K562 (cell line): ENCODE measurements at regions not wholly inside any gene's neighbourhood (a gene's known extent, or its start where the extent isn't known, plus 50 kb on each side); places are given as distances from the start of the nearest gene placed in this dataset.

Experiments
- CHD2 ChIP-seq: IDR thresholded peaks from 2 replicates; pipeline ENCODE4 v1.6.1; 2011; ENCODE audit warnings: low read depth, low read length
- ETV5 ChIP-seq: sonication (generic); formaldehyde crosslinking; IDR thresholded peaks from 2 replicates; pipeline ENCODE4 v1.4.0; 2020; ENCODE audit warnings: low read depth, mild to moderate bottlenecking, missing genetic modification reagents
- PCBP2 ChIP-seq: fragments of 200-400 bp; formaldehyde crosslinking; IDR thresholded peaks from 2 replicates; pipeline ENCODE4 v1.6.1; 2018; ENCODE audit warnings: low read length, low read depth, mild to moderate bottlenecking, moderate library complexity; ENCODE audit not compliant: poor library complexity, severe bottlenecking
- SLC30A9 ChIP-seq: fragments of 250-450 bp; sonication (Bioruptor Pico); IDR thresholded peaks from 2 replicates; pipeline ENCODE4 v1.8.0; 2022; ENCODE audit warnings: mild to moderate bottlenecking, moderate library complexity
- ZC3H11A ChIP-seq: IDR thresholded peaks from 2 replicates; pipeline ENCODE4 v1.6.1; 2012; ENCODE audit warnings: low read depth, low read length, improper control_type of control experiment
- ZKSCAN1 ChIP-seq: fragments of 150-350 bp; IDR thresholded peaks from 2 replicates; pipeline ENCODE4 v1.6.1; 2016; ENCODE audit warnings: low read depth, low read length
- ZNF165 ChIP-seq: fragments of 250-450 bp; sonication (Bioruptor Pico); IDR thresholded peaks from 2 replicates; pipeline ENCODE4 v1.4.0; 2020; ENCODE audit warnings: borderline replicate concordance
- TF ChIP-seq, protein P1 (sequence below): fragments of 450-650 bp; formaldehyde crosslinking; IDR thresholded peaks from 2 replicates; pipeline ENCODE4 v1.4.0; 2022; ENCODE audit warnings: missing genetic modification characterization
- TF ChIP-seq, protein P2 (sequence below): fragments of 250-450 bp; sonication (Bioruptor Pico); IDR thresholded peaks from 2 replicates; pipeline ENCODE4 v1.5.0; 2021
- TF ChIP-seq, protein P3 (sequence below): sonication (generic); formaldehyde crosslinking; IDR thresholded peaks from 2 replicates; pipeline ENCODE4 v1.8.1; 2023; ENCODE audit warnings: mild to moderate bottlenecking, missing genetic modification reagents
- TF ChIP-seq, protein P4 (sequence below), 2 experiments: IDR thresholded peaks; 2 replicates each; pipeline ENCODE4 v1.6.1; 2011; ENCODE audit warnings: borderline replicate concordance in 1 of 2, control low read depth in 1 of 2, low read depth in 1 of 2, low read length in 1 of 2, mild to moderate bottlenecking in 1 of 2, mixed read lengths in 1 of 2, moderate library complexity in 1 of 2; ENCODE audit not compliant: insufficient read depth in 1 of 2, insufficient read length in 1 of 2, poor library complexity in 1 of 2, severe bottlenecking in 1 of 2; ENCODE audit errors: extremely low read depth in 1 of 2
- TF ChIP-seq, protein P5 (sequence below): fragments of 250-450 bp; sonication (Bioruptor Pico); IDR thresholded peaks from 2 replicates; pipeline ENCODE4 v1.8.0; 2021; ENCODE audit warnings: mild to moderate bottlenecking, moderate library complexity

DNA sequence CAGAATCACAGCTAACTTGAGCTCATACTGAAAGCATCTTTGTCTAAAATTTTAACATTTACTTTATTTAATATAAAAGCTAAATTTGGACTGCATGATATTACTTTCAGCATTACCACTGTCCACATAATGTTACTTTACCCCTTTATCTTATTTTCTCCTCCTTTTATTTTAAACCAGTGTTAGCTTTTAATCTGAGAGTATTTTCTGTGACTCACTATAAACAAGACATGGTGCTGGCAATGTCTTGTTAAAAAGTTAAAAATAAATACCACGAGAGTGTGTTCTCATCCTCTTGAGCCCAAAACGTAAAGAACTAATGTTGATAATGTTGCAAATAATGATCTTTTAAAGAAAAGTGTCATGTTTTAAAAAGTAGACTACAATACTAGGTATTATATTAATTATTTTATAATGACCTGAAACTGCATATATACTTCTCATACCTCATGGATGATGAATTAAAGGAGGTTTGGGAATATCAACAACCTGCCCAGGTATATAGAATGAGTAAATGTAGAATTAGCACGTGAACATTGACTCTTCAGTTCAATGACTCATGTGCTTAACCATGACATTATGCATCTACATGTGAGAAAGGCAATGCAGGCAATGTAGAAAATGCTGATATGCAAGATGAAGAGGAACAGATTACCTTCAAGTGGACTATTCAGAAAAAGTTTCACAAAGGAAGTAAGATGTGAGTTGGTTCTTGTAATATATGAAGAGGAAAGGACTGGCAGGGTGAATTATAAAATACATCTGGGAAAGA lies 454.1 kb upstream of the ADGRL3 start (continued):
- TF ChIP-seq PCBP2 (no peak), ZKSCAN1 (no peak), ZC3H11A (no peak), ETV5 (no peak), CHD2 (no peak), SLC30A9 (CRISPR knock-in tag) (no peak), ZNF165 (no peak)
- TF ChIP-seq, protein P1, sequence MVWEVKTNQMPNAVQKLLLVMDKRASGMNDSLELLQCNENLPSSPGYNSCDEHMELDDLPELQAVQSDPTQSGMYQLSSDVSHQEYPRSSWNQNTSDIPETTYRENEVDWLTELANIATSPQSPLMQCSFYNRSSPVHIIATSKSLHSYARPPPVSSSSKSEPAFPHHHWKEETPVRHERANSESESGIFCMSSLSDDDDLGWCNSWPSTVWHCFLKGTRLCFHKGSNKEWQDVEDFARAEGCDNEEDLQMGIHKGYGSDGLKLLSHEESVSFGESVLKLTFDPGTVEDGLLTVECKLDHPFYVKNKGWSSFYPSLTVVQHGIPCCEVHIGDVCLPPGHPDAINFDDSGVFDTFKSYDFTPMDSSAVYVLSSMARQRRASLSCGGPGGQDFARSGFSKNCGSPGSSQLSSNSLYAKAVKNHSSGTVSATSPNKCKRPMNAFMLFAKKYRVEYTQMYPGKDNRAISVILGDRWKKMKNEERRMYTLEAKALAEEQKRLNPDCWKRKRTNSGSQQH (CRISPR knock-in tag): no peak
- TF ChIP-seq, protein P2, sequence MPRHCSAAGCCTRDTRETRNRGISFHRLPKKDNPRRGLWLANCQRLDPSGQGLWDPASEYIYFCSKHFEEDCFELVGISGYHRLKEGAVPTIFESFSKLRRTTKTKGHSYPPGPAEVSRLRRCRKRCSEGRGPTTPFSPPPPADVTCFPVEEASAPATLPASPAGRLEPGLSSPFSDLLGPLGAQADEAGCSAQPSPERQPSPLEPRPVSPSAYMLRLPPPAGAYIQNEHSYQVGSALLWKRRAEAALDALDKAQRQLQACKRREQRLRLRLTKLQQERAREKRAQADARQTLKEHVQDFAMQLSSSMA (CRISPR knock-in tag): no peak
- TF ChIP-seq, protein P3, sequence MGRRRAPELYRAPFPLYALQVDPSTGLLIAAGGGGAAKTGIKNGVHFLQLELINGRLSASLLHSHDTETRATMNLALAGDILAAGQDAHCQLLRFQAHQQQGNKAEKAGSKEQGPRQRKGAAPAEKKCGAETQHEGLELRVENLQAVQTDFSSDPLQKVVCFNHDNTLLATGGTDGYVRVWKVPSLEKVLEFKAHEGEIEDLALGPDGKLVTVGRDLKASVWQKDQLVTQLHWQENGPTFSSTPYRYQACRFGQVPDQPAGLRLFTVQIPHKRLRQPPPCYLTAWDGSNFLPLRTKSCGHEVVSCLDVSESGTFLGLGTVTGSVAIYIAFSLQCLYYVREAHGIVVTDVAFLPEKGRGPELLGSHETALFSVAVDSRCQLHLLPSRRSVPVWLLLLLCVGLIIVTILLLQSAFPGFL (CRISPR knock-in tag): no peak
- TF ChIP-seq, protein P4, sequence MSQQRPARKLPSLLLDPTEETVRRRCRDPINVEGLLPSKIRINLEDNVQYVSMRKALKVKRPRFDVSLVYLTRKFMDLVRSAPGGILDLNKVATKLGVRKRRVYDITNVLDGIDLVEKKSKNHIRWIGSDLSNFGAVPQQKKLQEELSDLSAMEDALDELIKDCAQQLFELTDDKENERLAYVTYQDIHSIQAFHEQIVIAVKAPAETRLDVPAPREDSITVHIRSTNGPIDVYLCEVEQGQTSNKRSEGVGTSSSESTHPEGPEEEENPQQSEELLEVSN (IDR thresholded peaks at IDR 0.05; ENCODE audit: borderline replicate concordance in 1 of 2, extremely low read depth in 1 of 2, insufficient read depth in 1 of 2, insufficient read length in 1 of 2, low read depth in 1 of 2, low read length in 1 of 2, poor library complexity in 1 of 2, severe bottlenecking in 1 of 2): no peak
- TF ChIP-seq, protein P5, sequence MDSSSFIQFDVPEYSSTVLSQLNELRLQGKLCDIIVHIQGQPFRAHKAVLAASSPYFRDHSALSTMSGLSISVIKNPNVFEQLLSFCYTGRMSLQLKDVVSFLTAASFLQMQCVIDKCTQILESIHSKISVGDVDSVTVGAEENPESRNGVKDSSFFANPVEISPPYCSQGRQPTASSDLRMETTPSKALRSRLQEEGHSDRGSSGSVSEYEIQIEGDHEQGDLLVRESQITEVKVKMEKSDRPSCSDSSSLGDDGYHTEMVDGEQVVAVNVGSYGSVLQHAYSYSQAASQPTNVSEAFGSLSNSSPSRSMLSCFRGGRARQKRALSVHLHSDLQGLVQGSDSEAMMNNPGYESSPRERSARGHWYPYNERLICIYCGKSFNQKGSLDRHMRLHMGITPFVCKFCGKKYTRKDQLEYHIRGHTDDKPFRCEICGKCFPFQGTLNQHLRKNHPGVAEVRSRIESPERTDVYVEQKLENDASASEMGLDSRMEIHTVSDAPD (CRISPR knock-in tag): no peak
